ENCODE measurements at regions not wholly inside any gene's neighbourhood (a gene's known extent, or its start where the extent isn't known, plus 50 kb on each side); places are given as distances from the start of the nearest gene placed in this dataset.

- POLR2A ChIA-PET (ENCODE audit: low non-redundant PET) = no interaction called here
- Histone ChIP-seq H3K27ac (ENCODE audit: low read depth, low read length, poor library complexity, severe bottlenecking) (no peak overlapping the region), H3K36me3 (ENCODE audit: insufficient read depth, low read length, poor library complexity, severe bottlenecking) (no peaks in the 10 kb centered on the region), H3K4me3 (ENCODE audit: low read depth, low read length, poor library complexity, severe bottlenecking) (no peak overlapping the region), H3K9me3 (ENCODE audit: low read depth, low read length, poor library complexity, severe bottlenecking) (no peaks in the 10 kb centered on the region), H3K27me3 (replicated peaks; ENCODE audit: insufficient read depth, low read depth, low read length, poor library complexity) (no peaks in the 10 kb centered on the region), H3K4me1 (ENCODE audit: insufficient read depth, low read length, poor library complexity, severe bottlenecking) (no peaks in the 10 kb centered on the region)
- no peak for DNase-seq (ENCODE audit: low spot score)
- intact Hi-C loops (cut with micrococcal nuclease; ENCODE audit: unreplicated experiment) = no loop called here
- no TSS peak for BruUV-seq (replicated peaks)
- TF ChIP-seq EZH2 (IDR thresholded peaks at IDR 0.05; ENCODE audit: borderline replicate concordance, low read depth, low read length, poor library complexity, severe bottlenecking) = no peak
- TF ChIP-seq CTCF (conservative IDR thresholded peaks at IDR 0.05; ENCODE audit: low read depth, low read length) = no peak
- CTCF ChIA-PET = no interaction called here
These were observed 243.5 kb downstream of the GADD45G start for GRCh38 chr9:89848060-89849040.

GRCh38 chr9:89849096-89849495 is 244.3 kb downstream of the GADD45G start:
- CTCF ChIA-PET = no interaction called here
- Histone ChIP-seq H3K27ac (ENCODE audit: low read depth, low read length, poor library complexity, severe bottlenecking) (no peak overlapping the region), H3K36me3 (ENCODE audit: insufficient read depth, low read length, poor library complexity, severe bottlenecking) (no peaks in the 10 kb centered on the region), H3K27me3 (replicated peaks; ENCODE audit: insufficient read depth, low read depth, low read length, poor library complexity) (no peaks in the 10 kb centered on the region), H3K4me1 (ENCODE audit: insufficient read depth, low read length, poor library complexity, severe bottlenecking) (no peaks in the 10 kb centered on the region), H3K9me3 (ENCODE audit: low read depth, low read length, poor library complexity, severe bottlenecking) (no peaks in the 10 kb centered on the region), H3K4me3 (ENCODE audit: low read depth, low read length, poor library complexity, severe bottlenecking) (no peak overlapping the region)
- intact Hi-C loops (cut with micrococcal nuclease; ENCODE audit: unreplicated experiment) = no loop called here
- no TSS peak for BruUV-seq (replicated peaks)
- POLR2A ChIA-PET (ENCODE audit: low non-redundant PET) = no interaction called here
- no peak for DNase-seq (ENCODE audit: low spot score)
- TF ChIP-seq EZH2 (IDR thresholded peaks at IDR 0.05; ENCODE audit: borderline replicate concordance, low read depth, low read length, poor library complexity, severe bottlenecking) = no peak
- no peak for TF ChIP-seq CTCF (conservative IDR thresholded peaks at IDR 0.05; ENCODE audit: low read depth, low read length)

GRCh38 chr9:89850153-89850552 is 245.3 kb downstream of the GADD45G start:
- Histone ChIP-seq H3K36me3 (ENCODE audit: insufficient read depth, low read length, poor library complexity, severe bottlenecking) (no peaks in the 10 kb centered on the region), H3K4me3 (ENCODE audit: low read depth, low read length, poor library complexity, severe bottlenecking) (no peak overlapping the region), H3K27me3 (replicated peaks; ENCODE audit: insufficient read depth, low read depth, low read length, poor library complexity) (no peaks in the 10 kb centered on the region), H3K4me1 (ENCODE audit: insufficient read depth, low read length, poor library complexity, severe bottlenecking) (no peaks in the 10 kb centered on the region), H3K9me3 (ENCODE audit: low read depth, low read length, poor library complexity, severe bottlenecking) (no peaks in the 10 kb centered on the region), H3K27ac (ENCODE audit: low read depth, low read length, poor library complexity, severe bottlenecking) (no peak overlapping the region)
- BruUV-seq (replicated peaks) = no TSS peak
- no peak for DNase-seq (ENCODE audit: low spot score)
- intact Hi-C loops (cut with micrococcal nuclease; ENCODE audit: unreplicated experiment) = no loop called here
- ChIA-PET POLR2A (ENCODE audit: low non-redundant PET) (no interaction called here), CTCF (no interaction called here)
- TF ChIP-seq EZH2 (IDR thresholded peaks at IDR 0.05; ENCODE audit: borderline replicate concordance, low read depth, low read length, poor library complexity, severe bottlenecking) (no peak), CTCF (conservative IDR thresholded peaks at IDR 0.05; ENCODE audit: low read depth, low read length) (no peak)
